Fibroblast of skin of right biceps (primary cell): ENCODE measurements at regions not wholly inside any gene's neighbourhood (a gene's known extent, or its start where the extent isn't known, plus 50 kb on each side); places are given as distances from the start of the nearest gene placed in this dataset.
"Not testable (repeated sequence)": the region's sequence is repeated elsewhere in the genome, so short reads cannot be mapped to it uniquely, and the experiment has no call there.

Experiments used
- DNase-seq: peaks from one replicate; pipeline ENCODE4 v3.0.0-alpha.2; 2013

- no peak for DNase-seq
These were observed 256.3 kb upstream of the SDK2 start for GRCh38 chr17:73900516-73900915.

GRCh38 chr17:73901249-73901648, 257.0 kb upstream of the SDK2 start:
- DNase-seq = no peak

GRCh38 chr17:73901661-73902415, 257.6 kb upstream of the SDK2 start:
- peak; percentile 11 for DNase-seq

GRCh38 chr17:73902416-73903181, 258.4 kb upstream of the SDK2 start:
- no peak for DNase-seq

GRCh38 chr17:73906896-73907870, 262.9 kb upstream of the SDK2 start:
- no peak for DNase-seq

GRCh38 chr17:73909186-73909585, 264.9 kb upstream of the SDK2 start:
- no peak for DNase-seq

- no peak for DNase-seq
These were observed 266.0 kb upstream of the SDK2 start for GRCh38 chr17:73910206-73910605.

GRCh38 chr17:73910821-73911515, 266.7 kb upstream of the SDK2 start:
- no peak for DNase-seq

- peak; percentile 5 for DNase-seq
These were observed 267.6 kb upstream of the SDK2 start for GRCh38 chr17:73911726-73912372.

- DNase-seq = no peak
These were observed 268.1 kb upstream of the SDK2 start for GRCh38 chr17:73912373-73912746.

GRCh38 chr17:73914536-73915274, 270.5 kb upstream of the SDK2 start:
- DNase-seq = no peak

GRCh38 chr17:73919033-73919432, 274.8 kb upstream of the SDK2 start:
- DNase-seq = not testable (repeated sequence)

- no peak for DNase-seq
These were observed 277.1 kb upstream of the SDK2 start for GRCh38 chr17:73921306-73921705.

GRCh38 chr17:73924114-73924908, 279.2 kb upstream of the RPL38 start:
- DNase-seq = no peak

- DNase-seq = no peak
These were observed 278.6 kb upstream of the RPL38 start for GRCh38 chr17:73924909-73925186.

- DNase-seq = no peak
These were observed 273.5 kb upstream of the RPL38 start for GRCh38 chr17:73929860-73930430.

- DNase-seq = no peak
These were observed 271.2 kb upstream of the RPL38 start for GRCh38 chr17:73932216-73932749.

GRCh38 chr17:73933164-73933766, 270.2 kb upstream of the RPL38 start:
- DNase-seq = no peak

- peak; percentile 22 for DNase-seq
These were observed 269.6 kb upstream of the RPL38 start for GRCh38 chr17:73933871-73934270.

GRCh38 chr17:73934696-73935095, 268.8 kb upstream of the RPL38 start:
- no peak for DNase-seq
